Activated CD4-positive, alpha-beta T cell treated with anti-CD3 and anti-CD28 coated beads, Interleukin-2, amount 50 U/mL, for 16 hours (primary cell): ENCODE measurements at regions not wholly inside any gene's neighbourhood (a gene's known extent, or its start where the extent isn't known, plus 50 kb on each side); places are given as distances from the start of the nearest gene placed in this dataset.

Source experiments
- DNase-seq: peaks from one replicate; pipeline ENCODE4 v3.0.0-alpha.2; 2020

GRCh38 chr20:50242548-50242862 lies 51.9 kb downstream of the CEBPB start:
- no peak for DNase-seq

GRCh38 chr20:50242863-50243609 lies 52.4 kb downstream of the CEBPB start:
- DNase-seq: no peak

GRCh38 chr20:50243610-50244351 lies 53.2 kb downstream of the CEBPB start:
- no peak for DNase-seq

GRCh38 chr20:50244352-50245149 lies 53.9 kb downstream of the CEBPB start:
- no peak for DNase-seq

GRCh38 chr20:50245498-50246366 lies 55.1 kb downstream of the CEBPB start:
- no peak for DNase-seq

GRCh38 chr20:50246367-50247195 lies 56.0 kb downstream of the CEBPB start:
- no peak for DNase-seq

GRCh38 chr20:50247196-50248094 lies 56.8 kb downstream of the CEBPB start:
- DNase-seq: no peak

GRCh38 chr20:50248104-50248641 lies 57.5 kb downstream of the CEBPB start:
- no peak for DNase-seq

- DNase-seq: no peak
These were observed 59.1 kb downstream of the CEBPB start for GRCh38 chr20:50249447-50250388.

- no peak for DNase-seq
These were observed 60.2 kb downstream of the CEBPB start for GRCh38 chr20:50250679-50251382.

GRCh38 chr20:50251383-50251748 lies 60.7 kb downstream of the CEBPB start:
- DNase-seq: no peak

GRCh38 chr20:50251992-50252511 lies 61.4 kb downstream of the CEBPB start:
- DNase-seq: no peak

- no peak for DNase-seq
These were observed 62.1 kb downstream of the CEBPB start for GRCh38 chr20:50252701-50253100.

GRCh38 chr20:50253101-50253500 lies 62.5 kb downstream of the CEBPB start:
- no peak for DNase-seq

- DNase-seq: no peak
These were observed 63.9 kb downstream of the CEBPB start for GRCh38 chr20:50254466-50255079.

GRCh38 chr20:50256577-50256976 lies 65.9 kb downstream of the CEBPB start:
- DNase-seq: no peak

GRCh38 chr20:50257860-50258259 lies 67.2 kb downstream of the CEBPB start:
- no peak for DNase-seq
